Osteoblast (primary cell): ENCODE measurements at regions not wholly inside any gene's neighbourhood (a gene's known extent, or its start where the extent isn't known, plus 50 kb on each side); places are given as distances from the start of the nearest gene placed in this dataset.

Experiments used
- DNase-seq: peaks from one replicate; pipeline ENCODE4 v3.0.0; 2011; ENCODE audit warnings: low spot score, mixed read lengths; ENCODE audit not compliant: insufficient read length; ENCODE audit errors: missing footprints
- H2AFZ ChIP-seq: 2 replicates; pipeline ENCODE4 v1.6.0; 2011; ENCODE audit warnings: mild to moderate bottlenecking, low read length
- H3K27ac ChIP-seq: 2 replicates; pipeline ENCODE4 v1.5.1; 2011; ENCODE audit warnings: mild to moderate bottlenecking, low read depth, low read length, moderate library complexity
- H3K27me3 ChIP-seq: 2 replicates; pipeline ENCODE4 v1.6.0; 2012; ENCODE audit warnings: mild to moderate bottlenecking, control low read depth, inconsistent platforms, low read length, moderate library complexity; ENCODE audit not compliant: insufficient read depth
- H3K36me3 ChIP-seq: 2 replicates; pipeline ENCODE4 v1.5.1; 2011; ENCODE audit warnings: mild to moderate bottlenecking, low read length, control low read depth, moderate library complexity; ENCODE audit not compliant: insufficient read depth
- H3K4me1 ChIP-seq: 2 replicates; pipeline ENCODE4 v1.5.1; 2011; ENCODE audit warnings: mild to moderate bottlenecking, low read length, control low read depth, moderate library complexity; ENCODE audit not compliant: insufficient read depth
- H3K4me2 ChIP-seq: 2 replicates; pipeline ENCODE4 v1.6.0; 2011; ENCODE audit warnings: mild to moderate bottlenecking, low read length; ENCODE audit not compliant: insufficient read depth
- H3K4me3 ChIP-seq: fragments of 200-600 bp; sonication (generic); 3 replicates; pipeline ENCODE4 v1.5.1; 2012; ENCODE audit warnings: mild to moderate bottlenecking, low read length, inconsistent platforms; ENCODE audit not compliant: insufficient read depth
- H3K79me2 ChIP-seq: 2 replicates; pipeline ENCODE4 v1.6.0; 2012; ENCODE audit warnings: mild to moderate bottlenecking, low read length, control low read depth, inconsistent platforms; ENCODE audit not compliant: insufficient read depth
- H3K9me3 ChIP-seq: 2 replicates; pipeline ENCODE4 v1.5.1; 2011; ENCODE audit warnings: low read depth, low read length, control low read depth
- H4K20me1 ChIP-seq: 2 replicates; pipeline ENCODE4 v1.6.0; 2012; ENCODE audit warnings: mild to moderate bottlenecking, low read length, control low read depth; ENCODE audit not compliant: insufficient read depth
- TF ChIP-seq, protein P1 (sequence below): IDR thresholded peaks from 2 replicates; pipeline ENCODE4 v1.5.1; 2011; ENCODE audit warnings: mild to moderate bottlenecking, low read depth, low read length, moderate library complexity; ENCODE audit errors: extremely low read depth

DNA sequence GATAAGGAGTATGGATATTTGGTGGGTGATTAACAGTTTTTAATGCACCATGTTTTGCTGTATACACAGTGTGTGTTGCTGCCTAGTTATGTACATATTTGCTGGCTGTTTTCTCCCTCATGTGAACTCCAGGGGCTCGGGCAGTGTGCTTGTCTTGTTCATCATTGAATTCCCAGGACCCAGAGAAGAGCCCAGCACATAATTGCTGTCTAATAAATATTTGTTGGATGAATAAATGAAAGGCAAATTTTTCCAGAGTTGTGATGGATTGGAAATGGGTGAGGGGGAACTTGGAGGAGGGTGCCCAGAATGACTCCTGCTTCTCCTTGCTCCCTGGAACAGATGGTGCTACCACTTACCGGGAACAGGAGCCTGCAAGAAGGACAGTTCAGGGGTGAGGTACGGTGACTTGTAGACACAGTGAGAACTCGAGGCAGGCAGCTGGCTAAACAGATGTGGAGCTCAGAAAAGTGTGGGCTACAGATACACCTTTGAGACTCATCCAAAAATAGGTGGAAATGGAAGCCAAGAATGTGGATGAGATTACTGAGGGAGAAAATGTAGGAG is 586.8 kb upstream of the MGMT start:
- TF ChIP-seq, protein P1, sequence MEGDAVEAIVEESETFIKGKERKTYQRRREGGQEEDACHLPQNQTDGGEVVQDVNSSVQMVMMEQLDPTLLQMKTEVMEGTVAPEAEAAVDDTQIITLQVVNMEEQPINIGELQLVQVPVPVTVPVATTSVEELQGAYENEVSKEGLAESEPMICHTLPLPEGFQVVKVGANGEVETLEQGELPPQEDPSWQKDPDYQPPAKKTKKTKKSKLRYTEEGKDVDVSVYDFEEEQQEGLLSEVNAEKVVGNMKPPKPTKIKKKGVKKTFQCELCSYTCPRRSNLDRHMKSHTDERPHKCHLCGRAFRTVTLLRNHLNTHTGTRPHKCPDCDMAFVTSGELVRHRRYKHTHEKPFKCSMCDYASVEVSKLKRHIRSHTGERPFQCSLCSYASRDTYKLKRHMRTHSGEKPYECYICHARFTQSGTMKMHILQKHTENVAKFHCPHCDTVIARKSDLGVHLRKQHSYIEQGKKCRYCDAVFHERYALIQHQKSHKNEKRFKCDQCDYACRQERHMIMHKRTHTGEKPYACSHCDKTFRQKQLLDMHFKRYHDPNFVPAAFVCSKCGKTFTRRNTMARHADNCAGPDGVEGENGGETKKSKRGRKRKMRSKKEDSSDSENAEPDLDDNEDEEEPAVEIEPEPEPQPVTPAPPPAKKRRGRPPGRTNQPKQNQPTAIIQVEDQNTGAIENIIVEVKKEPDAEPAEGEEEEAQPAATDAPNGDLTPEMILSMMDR: no peak
- H3K4me2 ChIP-seq: no peak overlapping the region
- H3K4me1 ChIP-seq: no peaks in the 10 kb centered on the region
- no peaks in the 10 kb centered on the region for H4K20me1 ChIP-seq
- no peak overlapping the region for H3K27ac ChIP-seq
- H3K4me3 ChIP-seq: no peak overlapping the region
- H3K27me3 ChIP-seq: no peaks in the 10 kb centered on the region
- no peak overlapping the region for H2AFZ ChIP-seq
- H3K9me3 ChIP-seq: peaks cover 6% of the 10 kb centered on the region
- no peak for DNase-seq
- H3K79me2 ChIP-seq: no peaks in the 10 kb centered on the region
- no peaks in the 10 kb centered on the region for H3K36me3 ChIP-seq

GRCh38 chr10:128881086-128881485 is 586.0 kb upstream of the MGMT start:
- H3K4me1 ChIP-seq: no peaks in the 10 kb centered on the region
- H3K79me2 ChIP-seq: no peaks in the 10 kb centered on the region
- no peaks in the 10 kb centered on the region for H3K27me3 ChIP-seq
- peaks cover 10% of the 10 kb centered on the region for H3K9me3 ChIP-seq
- no peak overlapping the region for H2AFZ ChIP-seq
- no peak for DNase-seq
- H3K36me3 ChIP-seq: no peaks in the 10 kb centered on the region
- TF ChIP-seq, protein P1: no peak
- no peak overlapping the region for H3K27ac ChIP-seq
- no peak overlapping the region for H3K4me2 ChIP-seq
- no peaks in the 10 kb centered on the region for H4K20me1 ChIP-seq
- no peak overlapping the region for H3K4me3 ChIP-seq

DNA sequence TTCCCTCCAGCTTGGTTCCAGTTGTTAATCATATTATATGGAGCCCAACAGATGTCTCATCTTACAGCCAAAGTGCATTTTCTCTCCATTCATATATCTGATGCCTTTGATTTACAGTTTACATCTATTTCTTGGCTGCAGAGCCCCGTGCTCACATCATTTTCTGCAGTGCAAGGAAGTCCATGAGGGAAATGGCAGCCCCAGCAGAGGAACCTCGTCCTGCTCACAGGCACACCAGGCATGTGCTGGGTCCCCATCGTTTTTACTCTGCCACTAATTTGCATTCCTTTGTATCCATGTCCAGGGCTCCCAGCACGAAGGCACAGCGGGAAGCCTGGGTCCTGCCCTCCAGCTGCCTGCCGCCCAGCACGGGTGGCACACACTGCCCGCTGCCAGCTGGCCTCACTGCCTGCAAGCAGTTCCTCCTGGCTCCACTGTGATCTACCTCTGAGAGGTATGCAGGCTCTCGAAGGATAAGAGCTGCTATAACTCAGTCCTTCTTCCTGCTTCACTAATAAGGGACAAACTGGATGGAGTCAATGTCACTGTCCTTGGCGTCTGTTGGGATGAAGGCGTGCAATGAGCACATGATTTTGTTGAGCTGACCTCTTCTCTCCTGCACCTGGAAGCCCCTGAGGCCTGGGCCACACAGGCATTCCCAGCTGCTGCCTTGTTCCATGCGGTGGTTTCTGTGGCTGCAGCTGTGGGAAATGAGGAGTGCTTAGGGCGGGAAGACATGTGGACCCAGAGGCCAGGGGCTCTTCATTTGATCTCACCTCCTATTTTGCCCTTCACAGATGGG is 583.6 kb upstream of the MGMT start:
- Histone ChIP-seq H4K20me1 (no peaks in the 10 kb centered on the region), H3K9me3 (peaks cover 10% of the 10 kb centered on the region), H2AFZ (no peak overlapping the region)

DNA sequence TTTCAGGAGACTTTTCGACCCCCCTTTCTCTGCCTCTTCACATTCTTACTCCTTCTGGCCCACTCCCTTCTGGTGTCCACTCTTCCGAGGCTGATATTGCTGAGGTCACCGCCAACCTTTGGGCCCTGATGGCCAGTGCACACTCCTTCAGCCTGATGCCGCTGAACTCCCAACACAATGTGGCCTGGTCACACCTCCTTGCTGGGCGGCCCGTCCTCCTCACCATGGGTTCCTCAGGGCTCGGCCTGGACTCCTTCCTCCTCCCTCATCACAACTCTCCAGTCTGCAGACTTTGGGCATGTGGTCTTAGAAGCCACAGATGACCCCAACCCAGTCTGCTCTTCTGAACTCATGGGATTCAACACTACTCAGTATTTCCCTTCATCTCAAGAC is 583.0 kb upstream of the MGMT start:
- Histone ChIP-seq H3K9me3 (peaks cover 10% of the 10 kb centered on the region), H4K20me1 (no peaks in the 10 kb centered on the region), H3K4me3 (no peak overlapping the region), H3K27me3 (no peaks in the 10 kb centered on the region), H3K79me2 (no peaks in the 10 kb centered on the region), H3K4me1 (no peaks in the 10 kb centered on the region), H3K4me2 (no peak overlapping the region), H3K36me3 (no peaks in the 10 kb centered on the region), H2AFZ (no peak overlapping the region), H3K27ac (no peak overlapping the region)
- TF ChIP-seq, protein P1: no peak
- no peak for DNase-seq

More for the DNA sequence above, 583.6 kb upstream of the MGMT start:
- Histone ChIP-seq H3K27me3 (no peaks in the 10 kb centered on the region), H3K27ac (no peak overlapping the region), H3K4me2 (no peak overlapping the region), H3K79me2 (no peaks in the 10 kb centered on the region), H3K36me3 (no peaks in the 10 kb centered on the region), H3K4me1 (no peaks in the 10 kb centered on the region), H3K4me3 (no peak overlapping the region)
- DNase-seq: no peak
- TF ChIP-seq, protein P1: no peak
